ENCODE measurements at regions not wholly inside any gene's neighbourhood (a gene's known extent, or its start where the extent isn't known, plus 50 kb on each side); places are given as distances from the start of the nearest gene placed in this dataset.

- TF ChIP-seq ZNF274 (IDR thresholded peaks at IDR 0.05; ENCODE audit: low read depth, low read length) (no peak), YY1 (IDR thresholded peaks at IDR 0.05; ENCODE audit: insufficient read depth, insufficient read length) (no peak), SUZ12 (IDR thresholded peaks at IDR 0.05; ENCODE audit: extremely low read depth, insufficient read depth, insufficient read length) (no peak)
These were observed 680.8 kb downstream of the NYAP2 start for GRCh38 chr2:226080334-226080733.
